Ishikawa (cell line): ENCODE measurements at regions not wholly inside any gene's neighbourhood (a gene's known extent, or its start where the extent isn't known, plus 50 kb on each side); places are given as distances from the start of the nearest gene placed in this dataset.
A peak's percentile ranks its signal among the peaks of the same experiment; 100 is the strongest.

Experiments used
- RAD21 ChIP-seq: IDR thresholded peaks from 2 replicates; pipeline ENCODE4 v1.6.1; 2012; ENCODE audit warnings: low read depth

DNA sequence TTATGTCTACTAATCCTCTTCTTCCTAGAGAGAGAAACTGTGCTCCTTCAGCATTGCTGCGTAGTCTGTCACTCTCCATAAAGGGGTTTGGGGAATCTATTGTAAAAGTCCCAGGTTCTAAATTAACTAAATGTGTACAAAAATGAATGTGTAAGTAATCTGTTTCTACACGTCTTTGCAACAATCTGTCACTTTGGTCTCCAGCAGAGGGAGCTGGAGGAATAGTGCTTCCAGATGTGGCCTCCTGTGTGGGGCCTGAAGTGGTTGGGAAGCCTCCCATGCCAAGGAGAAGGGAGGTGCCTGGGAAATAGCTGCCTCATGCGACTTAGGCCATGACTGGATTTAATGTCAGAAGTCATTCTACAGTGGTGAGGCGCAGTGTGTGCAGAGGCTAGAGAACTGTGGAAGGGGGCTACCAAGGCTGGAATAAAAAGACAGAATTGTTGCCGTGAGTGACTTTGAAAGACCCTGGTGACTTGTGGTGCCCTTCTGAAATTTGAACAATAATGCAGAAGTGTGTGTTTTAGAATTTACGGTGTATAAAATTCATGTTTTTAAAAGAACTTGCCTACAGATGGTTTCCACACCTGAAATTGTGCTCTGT, 54.5 kb upstream of the UXS1 start:
- peak; percentile 40; the same call in 1 of the 2 replicates for TF ChIP-seq RAD21
